ENCODE measurements at regions not wholly inside any gene's neighbourhood (a gene's known extent, or its start where the extent isn't known, plus 50 kb on each side); places are given as distances from the start of the nearest gene placed in this dataset.

- TF ChIP-seq POLR2AphosphoS5 (IDR thresholded peaks at IDR 0.05; ENCODE audit: low read length) = no peak
- no peak for TF ChIP-seq RAD51 (IDR thresholded peaks at IDR 0.05)
- TF ChIP-seq CTCF (IDR thresholded peaks at IDR 0.05 in 2 of 3, conservative IDR thresholded peaks at IDR 0.05 in 1 of 3; ENCODE audit: control insufficient read depth in 2 of 3, extremely low read depth in 1 of 3, insufficient read depth in 1 of 3, low read depth in 3 of 3, low read length in 3 of 3) = no peak
- no peak for TF ChIP-seq USF1 (IDR thresholded peaks at IDR 0.05; ENCODE audit: borderline replicate concordance, extremely low read length, insufficient read depth, low read depth, low read length)
- TF ChIP-seq POLR2A (IDR thresholded peaks at IDR 0.05; ENCODE audit: low read depth, low read length) = no peak
- no peak for TF ChIP-seq MTA3 (IDR thresholded peaks at IDR 0.05; ENCODE audit: borderline replicate concordance, low read length)
- TF ChIP-seq GABPA (IDR thresholded peaks at IDR 0.05; ENCODE audit: low read depth) = no peak
- no peak for TF ChIP-seq EZH2 (IDR thresholded peaks at IDR 0.05; ENCODE audit: borderline replicate concordance, control insufficient read depth, low read depth, low read length)
- no peak for TF ChIP-seq ZBED1 (IDR thresholded peaks at IDR 0.05; ENCODE audit: borderline replicate concordance)
- TF ChIP-seq SIX5 (IDR thresholded peaks at IDR 0.05; ENCODE audit: low read depth, low read length, severe bottlenecking) = no peak
- TF ChIP-seq MAX (IDR thresholded peaks at IDR 0.05; ENCODE audit: low read depth, low read length) = no peak
- TF ChIP-seq CEBPZ (IDR thresholded peaks at IDR 0.05; ENCODE audit: low read depth, low read length) = no peak
- TF ChIP-seq ASH2L (IDR thresholded peaks at IDR 0.05; ENCODE audit: borderline replicate concordance, low read depth) = no peak
Measured at GRCh38 chr1:220375715-220376114, 103.5 kb upstream of the RAB3GAP2 start.
